ENCODE measurements at regions not wholly inside any gene's neighbourhood (a gene's known extent, or its start where the extent isn't known, plus 50 kb on each side); places are given as distances from the start of the nearest gene placed in this dataset.

DNA sequence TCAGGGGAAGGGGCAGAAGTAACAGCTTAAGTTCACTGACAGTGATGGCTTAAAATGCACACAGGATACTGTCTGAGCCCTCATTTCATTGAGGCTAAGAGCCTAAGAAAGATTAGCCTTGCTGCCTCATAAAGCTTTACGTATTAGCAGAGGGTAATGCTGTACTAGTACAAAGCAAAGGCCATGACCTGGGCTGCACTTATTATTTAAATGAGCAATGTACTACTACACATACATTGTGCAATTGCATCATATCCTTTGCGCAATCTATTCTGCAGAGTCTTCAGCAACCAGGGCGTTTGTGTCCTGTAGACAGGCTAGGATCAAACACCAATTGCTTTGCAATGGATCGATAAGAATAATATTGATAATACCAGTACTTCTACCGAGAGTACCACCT lies 221.8 kb downstream of the TPRG1 start:
- no peak for TF ChIP-seq POLR2A (IDR thresholded peaks at IDR 0.05)
- TF ChIP-seq, protein P1, sequence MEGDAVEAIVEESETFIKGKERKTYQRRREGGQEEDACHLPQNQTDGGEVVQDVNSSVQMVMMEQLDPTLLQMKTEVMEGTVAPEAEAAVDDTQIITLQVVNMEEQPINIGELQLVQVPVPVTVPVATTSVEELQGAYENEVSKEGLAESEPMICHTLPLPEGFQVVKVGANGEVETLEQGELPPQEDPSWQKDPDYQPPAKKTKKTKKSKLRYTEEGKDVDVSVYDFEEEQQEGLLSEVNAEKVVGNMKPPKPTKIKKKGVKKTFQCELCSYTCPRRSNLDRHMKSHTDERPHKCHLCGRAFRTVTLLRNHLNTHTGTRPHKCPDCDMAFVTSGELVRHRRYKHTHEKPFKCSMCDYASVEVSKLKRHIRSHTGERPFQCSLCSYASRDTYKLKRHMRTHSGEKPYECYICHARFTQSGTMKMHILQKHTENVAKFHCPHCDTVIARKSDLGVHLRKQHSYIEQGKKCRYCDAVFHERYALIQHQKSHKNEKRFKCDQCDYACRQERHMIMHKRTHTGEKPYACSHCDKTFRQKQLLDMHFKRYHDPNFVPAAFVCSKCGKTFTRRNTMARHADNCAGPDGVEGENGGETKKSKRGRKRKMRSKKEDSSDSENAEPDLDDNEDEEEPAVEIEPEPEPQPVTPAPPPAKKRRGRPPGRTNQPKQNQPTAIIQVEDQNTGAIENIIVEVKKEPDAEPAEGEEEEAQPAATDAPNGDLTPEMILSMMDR (IDR thresholded peaks at IDR 0.05): no peak
